Panc1 (cell line): ENCODE measurements at regions not wholly inside any gene's neighbourhood (a gene's known extent, or its start where the extent isn't known, plus 50 kb on each side); places are given as distances from the start of the nearest gene placed in this dataset.

ENCODE experiments used
- ATAC-seq: fragments of 200-7000 bp; cut with Tn5 transposase; 2 replicates; pipeline ENCODE4 v1.9.1; 2020; ENCODE audit warnings: mild to moderate bottlenecking, moderate library complexity
- BruUV-seq: library from RNA; stranded (reverse); fragments of 400-500 nt; replicated peaks from 2 replicates; lab custom pipeline; 2021; lab: Mats Ljungman, UMichigan
- CTCF ChIA-PET: fragments of 300-600 bp; sonication (Branson Sonifier 250); formaldehyde crosslinking; loops from one replicate; lab custom pipeline; 2022; ENCODE audit warnings: antibody characterized with exemption; lab: Charles Lee
- POLR2A ChIA-PET: fragments of 300-600 bp; sonication (Branson Sonifier 250); formaldehyde crosslinking; loops from one replicate; lab custom pipeline; 2022; ENCODE audit warnings: antibody characterized with exemption; lab: Charles Lee
- DNase-seq: peaks from one replicate; pipeline ENCODE4 v3.0.0-alpha.2; 2010; ENCODE audit warnings: low read depth, low spot score
- H3K27ac ChIP-seq: 2 replicates; pipeline ENCODE4 v1.5.1; 2011; ENCODE audit warnings: mild to moderate bottlenecking, low read length, inconsistent platforms
- H3K27me3 ChIP-seq: fragments of 200-500 bp; sonication (Bioruptor generic); 2 replicates; pipeline ENCODE4 v1.6.0; 2014; ENCODE audit warnings: low read length, inconsistent platforms; ENCODE audit not compliant: control insufficient read depth, insufficient read depth
- H3K36me3 ChIP-seq: fragments of 200-500 bp; sonication (Bioruptor generic); 2 replicates; pipeline ENCODE4 v1.5.1; 2014; ENCODE audit warnings: inconsistent platforms, mild to moderate bottlenecking, low read length, moderate library complexity; ENCODE audit not compliant: control insufficient read depth, insufficient read depth
- H3K4me1 ChIP-seq: 2 replicates; pipeline ENCODE4 v1.5.1; 2011; ENCODE audit warnings: inconsistent platforms, mild to moderate bottlenecking, low read length, moderate library complexity; ENCODE audit not compliant: control insufficient read depth, insufficient read depth
- H3K4me3 ChIP-seq, 2 experiments: 2 replicates each; pipeline ENCODE4 v1.5.1; 2011 to 2012; ENCODE audit warnings: low read depth in 2 of 2, low read length in 2 of 2, mild to moderate bottlenecking in 2 of 2, inconsistent platforms in 1 of 2, moderate library complexity in 1 of 2
- H3K9me3 ChIP-seq: fragments of 200-500 bp; sonication (Bioruptor generic); 2 replicates; pipeline ENCODE4 v1.5.1; 2014; ENCODE audit warnings: low read depth, mild to moderate bottlenecking, inconsistent platforms, low read length, moderate library complexity; ENCODE audit not compliant: control insufficient read depth, insufficient read depth
- CTCF ChIP-seq: fragments of 450-650 bp; IDR thresholded peaks from 2 replicates; pipeline ENCODE4 v1.5.1; 2017; ENCODE audit warnings: mild to moderate bottlenecking
- POLR2AphosphoS5 ChIP-seq: IDR thresholded peaks from 2 replicates; pipeline ENCODE4 v1.6.1; 2012; ENCODE audit warnings: mild to moderate bottlenecking, low read depth, low read length, moderate library complexity
- REST ChIP-seq, 2 experiments: IDR thresholded peaks; 2 replicates each; pipeline ENCODE4 v1.6.1; 2011 to 2012; ENCODE audit warnings: low read depth in 2 of 2, control low read depth in 1 of 2, low read length in 1 of 2, mild to moderate bottlenecking in 1 of 2, moderate library complexity in 1 of 2; ENCODE audit not compliant: insufficient read depth in 1 of 2
- SIN3A ChIP-seq: IDR thresholded peaks from 2 replicates; pipeline ENCODE4 v1.6.1; 2012; ENCODE audit warnings: low read depth, mild to moderate bottlenecking, low read length, moderate library complexity, borderline replicate concordance; ENCODE audit not compliant: insufficient read depth
- TCF7L2 ChIP-seq: IDR thresholded peaks from 2 replicates; pipeline ENCODE4 v1.6.1; 2011; ENCODE audit warnings: mild to moderate bottlenecking, low read depth, low read length, inconsistent platforms
- in situ Hi-C: cut with HindIII; loops from 2 replicates; pipeline ENCODE4 v1.10.0; 2016; ENCODE audit warnings: low sequenced_read_pairs, low pct_unique_long_range_greater_than_20kb
- intact Hi-C: fragments of 100-400 bp; cut with micrococcal nuclease; formaldehyde crosslinking; loops from one replicate; pipeline ENCODE4 v1.10.0; 2022; ENCODE audit not compliant: unreplicated experiment

GRCh38 chr7:25611196-25611595 is 382.9 kb upstream of the NPVF start:
- no peaks in the 10 kb centered on the region for H3K36me3 ChIP-seq
- no TSS peak for BruUV-seq
- no peak overlapping the region for H3K4me3 ChIP-seq
- ChIA-PET CTCF (no interaction called here), POLR2A (no interaction called here)
- H3K4me1 ChIP-seq = no peaks in the 10 kb centered on the region
- H3K27ac ChIP-seq = no peak overlapping the region
- no peak for TF ChIP-seq CTCF
- TF ChIP-seq POLR2AphosphoS5 = no peak
- TF ChIP-seq SIN3A = no peak
- no peak for TF ChIP-seq REST (IDR thresholded peaks at IDR 0.05; ENCODE audit: insufficient read depth in 1 of 2, low read depth in 2 of 2, low read length in 1 of 2)
- no peak for TF ChIP-seq TCF7L2
- ATAC-seq = no peak
- peaks cover under 1% of the 10 kb centered on the region for H3K27me3 ChIP-seq
- intact Hi-C loops (no loop called here), in situ Hi-C loops (no loop called here)
- DNase-seq = no peak
- H3K9me3 ChIP-seq = no peaks in the 10 kb centered on the region

GRCh38 chr7:25613912-25614311 is 385.6 kb upstream of the NPVF start:
- intact Hi-C loops = no loop called here
- no peaks in the 10 kb centered on the region for H3K9me3 ChIP-seq
- H3K27me3 ChIP-seq = peaks cover 4% of the 10 kb centered on the region
- H3K4me3 ChIP-seq = no peak overlapping the region
- POLR2A ChIA-PET = no interaction called here
- TF ChIP-seq REST (IDR thresholded peaks at IDR 0.05; ENCODE audit: insufficient read depth in 1 of 2, low read depth in 2 of 2, low read length in 1 of 2) = no peak
- no peak for TF ChIP-seq SIN3A
- TF ChIP-seq POLR2AphosphoS5 = no peak
- no TSS peak for BruUV-seq
- H3K36me3 ChIP-seq = no peaks in the 10 kb centered on the region
- no peaks in the 10 kb centered on the region for H3K4me1 ChIP-seq
- no peak overlapping the region for H3K27ac ChIP-seq
- CTCF ChIA-PET = no interaction called here
- in situ Hi-C loops = no loop called here
- DNase-seq (no peak), ATAC-seq (no peak)
